Progenitor cell of endocrine pancreas (in vitro differentiated cells): ENCODE measurements at regions not wholly inside any gene's neighbourhood (a gene's known extent, or its start where the extent isn't known, plus 50 kb on each side); places are given as distances from the start of the nearest gene placed in this dataset.

Experiments
- DNase-seq: peaks from one replicate; pipeline ENCODE4 v3.0.0; 2021; ENCODE audit warnings: low spot score; ENCODE audit not compliant: unreplicated experiment
- H3K27ac Mint-ChIP-seq: 2 replicates; pipeline ENCODE4 v1.8.0; 2021; ENCODE audit warnings: mild to moderate bottlenecking, moderate library complexity, mixed read lengths
- H3K27me3 Mint-ChIP-seq: 2 replicates; pipeline ENCODE4 v1.8.0; 2021; ENCODE audit warnings: mixed read lengths
- H3K36me3 Mint-ChIP-seq: 2 replicates; pipeline ENCODE4 v1.8.0; 2022; ENCODE audit warnings: mixed read lengths; ENCODE audit not compliant: insufficient read depth
- H3K4me1 Mint-ChIP-seq: 2 replicates; pipeline ENCODE4 v1.8.0; 2021; ENCODE audit warnings: low read depth, mixed read lengths
- H3K4me3 Mint-ChIP-seq: 2 replicates; pipeline ENCODE4 v1.8.0; 2021; ENCODE audit warnings: low read depth, mild to moderate bottlenecking, moderate library complexity, mixed read lengths
- H3K9me3 Mint-ChIP-seq: 2 replicates; pipeline ENCODE4 v1.8.0; 2021; ENCODE audit warnings: low read depth, mixed read lengths
- TF ChIP-seq, protein P1 (sequence below): fragments of 200-600 bp; sonication (generic); IDR thresholded peaks from one replicate; pipeline ENCODE4 v1.5.0; 2021; ENCODE audit warnings: antibody characterized with exemption, mild to moderate bottlenecking; ENCODE audit not compliant: unreplicated experiment

GRCh38 chr15:47955021-47955420 is 165.8 kb upstream of the SLC24A5 start:
- H3K9me3 Mint-ChIP-seq = no peaks in the 10 kb centered on the region

GRCh38 chr15:47959617-47960413 is 161.0 kb upstream of the SLC24A5 start:
- TF ChIP-seq, protein P1, sequence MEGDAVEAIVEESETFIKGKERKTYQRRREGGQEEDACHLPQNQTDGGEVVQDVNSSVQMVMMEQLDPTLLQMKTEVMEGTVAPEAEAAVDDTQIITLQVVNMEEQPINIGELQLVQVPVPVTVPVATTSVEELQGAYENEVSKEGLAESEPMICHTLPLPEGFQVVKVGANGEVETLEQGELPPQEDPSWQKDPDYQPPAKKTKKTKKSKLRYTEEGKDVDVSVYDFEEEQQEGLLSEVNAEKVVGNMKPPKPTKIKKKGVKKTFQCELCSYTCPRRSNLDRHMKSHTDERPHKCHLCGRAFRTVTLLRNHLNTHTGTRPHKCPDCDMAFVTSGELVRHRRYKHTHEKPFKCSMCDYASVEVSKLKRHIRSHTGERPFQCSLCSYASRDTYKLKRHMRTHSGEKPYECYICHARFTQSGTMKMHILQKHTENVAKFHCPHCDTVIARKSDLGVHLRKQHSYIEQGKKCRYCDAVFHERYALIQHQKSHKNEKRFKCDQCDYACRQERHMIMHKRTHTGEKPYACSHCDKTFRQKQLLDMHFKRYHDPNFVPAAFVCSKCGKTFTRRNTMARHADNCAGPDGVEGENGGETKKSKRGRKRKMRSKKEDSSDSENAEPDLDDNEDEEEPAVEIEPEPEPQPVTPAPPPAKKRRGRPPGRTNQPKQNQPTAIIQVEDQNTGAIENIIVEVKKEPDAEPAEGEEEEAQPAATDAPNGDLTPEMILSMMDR = no peak
- H3K27ac Mint-ChIP-seq = no peak overlapping the region
- peaks cover 10% of the 10 kb centered on the region for H3K4me1 Mint-ChIP-seq
- H3K27me3 Mint-ChIP-seq = peaks cover 4% of the 10 kb centered on the region
- DNase-seq = no peak
- no peaks in the 10 kb centered on the region for H3K36me3 Mint-ChIP-seq
- H3K4me3 Mint-ChIP-seq = no peak overlapping the region
- H3K9me3 Mint-ChIP-seq = peaks cover 6% of the 10 kb centered on the region

More at GRCh38 chr15:47955021-47955420, 165.8 kb upstream of the SLC24A5 start:
- Mint-ChIP-seq H3K27me3 (no peaks in the 10 kb centered on the region), H3K36me3 (no peaks in the 10 kb centered on the region), H3K27ac (no peak overlapping the region), H3K4me3 (no peak overlapping the region), H3K4me1 (peaks cover 11% of the 10 kb centered on the region)
- DNase-seq = no peak
- TF ChIP-seq, protein P1 = no peak

- H3K4me1 Mint-ChIP-seq = peaks cover 2% of the 10 kb centered on the region
- H3K27ac Mint-ChIP-seq = no peak overlapping the region
- peaks cover 6% of the 10 kb centered on the region for H3K9me3 Mint-ChIP-seq
- no peaks in the 10 kb centered on the region for H3K36me3 Mint-ChIP-seq
- DNase-seq = no peak
- TF ChIP-seq, protein P1 = no peak
- no peak overlapping the region for H3K4me3 Mint-ChIP-seq
- peaks cover 12% of the 10 kb centered on the region for H3K27me3 Mint-ChIP-seq
Measured at GRCh38 chr15:47961401-47962090, 159.2 kb upstream of the SLC24A5 start.

DNA sequence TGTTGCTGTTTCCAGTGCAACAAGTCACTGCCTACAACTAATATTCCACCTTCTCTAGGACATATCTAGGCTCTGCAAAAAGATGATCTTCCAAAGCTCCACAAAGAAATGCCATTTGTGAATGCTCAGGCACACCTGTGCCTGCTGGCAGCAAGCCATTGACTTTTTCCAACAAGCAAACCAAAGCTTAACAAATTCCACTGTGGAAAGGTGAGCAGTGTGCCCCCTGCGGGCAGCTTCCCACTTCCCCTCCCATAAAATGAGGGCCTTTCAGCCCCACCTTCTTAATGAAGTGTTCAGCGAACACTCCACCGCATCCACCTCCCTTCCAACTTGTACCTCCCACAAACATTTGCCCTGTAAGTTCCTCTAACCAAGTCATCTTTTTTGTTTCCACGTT is 157.5 kb upstream of the SLC24A5 start:
- Mint-ChIP-seq H3K27ac (no peak overlapping the region), H3K4me3 (no peak overlapping the region), H3K36me3 (no peaks in the 10 kb centered on the region), H3K27me3 (peaks cover 15% of the 10 kb centered on the region), H3K9me3 (peaks cover 6% of the 10 kb centered on the region), H3K4me1 (peaks cover 2% of the 10 kb centered on the region)
- TF ChIP-seq, protein P1 = no peak
- no peak for DNase-seq

DNA sequence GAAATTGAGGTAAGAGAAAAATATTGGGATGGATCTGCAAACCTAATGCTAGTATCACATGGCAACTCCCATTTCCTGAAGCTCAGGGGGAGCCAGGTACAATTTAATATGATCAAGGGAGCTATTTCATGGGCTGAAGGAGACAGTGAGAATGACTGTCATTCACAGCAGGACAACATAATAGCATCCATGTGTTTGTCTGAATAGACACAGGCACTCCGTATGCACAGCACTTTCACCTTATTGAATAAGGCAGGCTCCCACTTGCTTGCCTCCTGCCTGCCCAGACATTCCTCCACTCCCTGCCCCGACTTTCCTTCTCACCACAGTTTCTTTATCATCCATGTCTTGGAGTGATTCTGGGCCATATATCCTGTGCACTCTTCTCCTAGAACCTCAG is 156.6 kb upstream of the SLC24A5 start:
- TF ChIP-seq, protein P1 = no peak
- H3K4me3 Mint-ChIP-seq = no peak overlapping the region
- peaks cover 6% of the 10 kb centered on the region for H3K9me3 Mint-ChIP-seq
- DNase-seq = no peak
- peaks cover 18% of the 10 kb centered on the region for H3K27me3 Mint-ChIP-seq
- peaks cover 2% of the 10 kb centered on the region for H3K4me1 Mint-ChIP-seq
- H3K36me3 Mint-ChIP-seq = no peaks in the 10 kb centered on the region
- no peak overlapping the region for H3K27ac Mint-ChIP-seq
